Endodermal cell (in vitro differentiated cells): ENCODE measurements at regions not wholly inside any gene's neighbourhood (a gene's known extent, or its start where the extent isn't known, plus 50 kb on each side); places are given as distances from the start of the nearest gene placed in this dataset.
"Not testable (repeated sequence)": the region's sequence is repeated elsewhere in the genome, so short reads cannot be mapped to it uniquely, and the experiment has no call there.

Experiments used
- DNase-seq: peaks from one replicate; pipeline ENCODE4 v3.0.0-alpha.2; 2017
- H3K27ac ChIP-seq: 2 replicates; pipeline ENCODE4 v1.5.1; 2013; ENCODE audit warnings: mild to moderate bottlenecking, low read depth, low read length, moderate library complexity
- H3K27me3 ChIP-seq: 2 replicates; pipeline ENCODE4 v1.6.1; 2013; ENCODE audit warnings: mild to moderate bottlenecking, low read length, moderate library complexity; ENCODE audit not compliant: insufficient read depth, control insufficient read depth, poor library complexity, severe bottlenecking
- H3K36me3 ChIP-seq: 2 replicates; pipeline ENCODE4 v1.7.0; 2013; ENCODE audit warnings: mild to moderate bottlenecking, low read length, moderate library complexity; ENCODE audit not compliant: control insufficient read depth, insufficient read depth
- H3K4me1 ChIP-seq: one replicate; pipeline ENCODE4 v1.7.0; 2013; ENCODE audit warnings: low read length; ENCODE audit not compliant: control insufficient read depth, insufficient read depth
- H3K4me3 ChIP-seq: 2 replicates; pipeline ENCODE4 v1.5.1; 2013; ENCODE audit warnings: mild to moderate bottlenecking, low read length, moderate library complexity
- H3K9ac ChIP-seq: 2 replicates; pipeline ENCODE4 v1.6.1; 2013; ENCODE audit warnings: mild to moderate bottlenecking, low read length, moderate library complexity; ENCODE audit not compliant: poor library complexity, severe bottlenecking; ENCODE audit errors: extremely low read depth
- H3K9me3 ChIP-seq: 2 replicates; pipeline ENCODE4 v1.6.1; 2013; ENCODE audit warnings: mild to moderate bottlenecking, low read length, moderate library complexity; ENCODE audit not compliant: control insufficient read depth
- H3K27ac Mint-ChIP-seq: 2 replicates; pipeline ENCODE4 v1.8.0; 2020; ENCODE audit warnings: mixed read lengths
- H3K27me3 Mint-ChIP-seq: 2 replicates; pipeline ENCODE4 v1.8.0; 2021; ENCODE audit warnings: mild to moderate bottlenecking, mixed read lengths; ENCODE audit not compliant: insufficient read depth
- H3K36me3 Mint-ChIP-seq: 2 replicates; pipeline ENCODE4 v1.8.0; 2020; ENCODE audit warnings: low read depth, mixed read lengths
- H3K4me1 Mint-ChIP-seq: 2 replicates; pipeline ENCODE4 v1.8.0; 2020; ENCODE audit warnings: mixed read lengths
- H3K4me3 Mint-ChIP-seq: 2 replicates; pipeline ENCODE4 v1.8.0; 2020; ENCODE audit warnings: mild to moderate bottlenecking, moderate library complexity, mixed read lengths
- H3K9me3 Mint-ChIP-seq: 2 replicates; pipeline ENCODE4 v1.8.0; 2020; ENCODE audit warnings: mild to moderate bottlenecking, mixed read lengths
- WGBS, 2 experiments: methylation state at CpG; one replicate each; pipeline versions ENCODE4 v1.1.5 to v1.1.7; 2013; ENCODE audit warnings: missing lambda C conversion rate in 2 of 2, mixed read lengths in 1 of 2; ENCODE audit not compliant: insufficient coverage in 1 of 2, insufficient read length in 1 of 2; 5-methylcytosine and 5-hydroxymethylcytosine counted together
- TF ChIP-seq, protein P1 (sequence below): fragments of 200-600 bp; sonication (generic); conservative IDR thresholded peaks from 2 replicates; pipeline ENCODE4 v1.5.0; 2021; ENCODE audit warnings: antibody characterized with exemption, mild to moderate bottlenecking

DNA sequence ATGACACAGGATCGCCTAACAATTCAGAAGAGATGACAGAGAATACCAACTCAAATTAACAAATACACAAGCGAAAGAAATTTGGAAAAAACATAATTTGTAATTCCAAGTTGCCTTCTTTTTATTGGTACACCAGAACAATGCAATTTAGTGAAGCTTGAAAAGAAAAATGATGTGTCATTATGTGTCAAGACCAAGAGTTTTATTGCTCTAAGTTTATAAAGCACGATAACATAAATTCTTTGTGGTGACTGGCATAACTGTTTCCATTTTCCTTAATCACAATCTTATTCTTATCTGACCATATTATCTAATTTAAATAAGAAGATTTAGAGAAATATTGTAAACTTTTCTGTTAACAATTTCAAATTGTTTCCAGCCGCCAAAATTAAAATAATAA is 273.2 kb upstream of the TECRL start:
- H3K9me3 ChIP-seq, result peaks cover 12% of the 10 kb centered on the region
- H3K4me1 ChIP-seq, result no peaks in the 10 kb centered on the region
- H3K27ac ChIP-seq, result no peak overlapping the region
- TF ChIP-seq, protein P1, sequence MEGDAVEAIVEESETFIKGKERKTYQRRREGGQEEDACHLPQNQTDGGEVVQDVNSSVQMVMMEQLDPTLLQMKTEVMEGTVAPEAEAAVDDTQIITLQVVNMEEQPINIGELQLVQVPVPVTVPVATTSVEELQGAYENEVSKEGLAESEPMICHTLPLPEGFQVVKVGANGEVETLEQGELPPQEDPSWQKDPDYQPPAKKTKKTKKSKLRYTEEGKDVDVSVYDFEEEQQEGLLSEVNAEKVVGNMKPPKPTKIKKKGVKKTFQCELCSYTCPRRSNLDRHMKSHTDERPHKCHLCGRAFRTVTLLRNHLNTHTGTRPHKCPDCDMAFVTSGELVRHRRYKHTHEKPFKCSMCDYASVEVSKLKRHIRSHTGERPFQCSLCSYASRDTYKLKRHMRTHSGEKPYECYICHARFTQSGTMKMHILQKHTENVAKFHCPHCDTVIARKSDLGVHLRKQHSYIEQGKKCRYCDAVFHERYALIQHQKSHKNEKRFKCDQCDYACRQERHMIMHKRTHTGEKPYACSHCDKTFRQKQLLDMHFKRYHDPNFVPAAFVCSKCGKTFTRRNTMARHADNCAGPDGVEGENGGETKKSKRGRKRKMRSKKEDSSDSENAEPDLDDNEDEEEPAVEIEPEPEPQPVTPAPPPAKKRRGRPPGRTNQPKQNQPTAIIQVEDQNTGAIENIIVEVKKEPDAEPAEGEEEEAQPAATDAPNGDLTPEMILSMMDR, result no peak
- Mint-ChIP-seq H3K4me1 (no peaks in the 10 kb centered on the region), H3K36me3 (no peaks in the 10 kb centered on the region), H3K4me3 (no peak overlapping the region), H3K9me3 (peaks cover 15% of the 10 kb centered on the region), H3K27me3 (no peaks in the 10 kb centered on the region), H3K27ac (no peak overlapping the region)
- H3K4me3 ChIP-seq, result no peak overlapping the region
- 88% methylated on average over 4 of the region's 4 CpGs; no CpG with 5 or more reads in 1 of the 2 experiments for WGBS, 2 experiments
- no peaks in the 10 kb centered on the region for H3K27me3 ChIP-seq
- no peak overlapping the region for H3K9ac ChIP-seq
- DNase-seq, result no peak
- H3K36me3 ChIP-seq, result no peaks in the 10 kb centered on the region

DNA sequence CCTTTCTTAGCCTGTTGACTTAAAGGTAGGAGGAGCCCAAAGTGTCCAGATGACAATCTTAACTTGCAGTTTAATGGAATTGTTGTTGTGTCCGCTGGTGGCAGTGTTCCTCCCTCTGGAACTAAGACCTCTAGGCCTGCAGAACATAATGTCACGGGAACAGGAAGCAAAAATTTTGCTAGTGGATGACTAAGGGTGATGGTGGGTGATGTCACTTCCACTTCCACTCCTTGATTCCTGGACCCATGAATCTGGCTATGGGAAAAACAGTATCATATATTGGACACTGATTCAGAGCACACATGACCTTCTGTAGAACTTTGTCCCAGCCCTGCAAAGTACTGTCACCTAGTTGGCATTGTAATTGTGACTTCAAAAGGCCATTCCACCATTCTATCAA is 263.9 kb upstream of the TECRL start:
- not testable (repeated sequence) for H3K9ac ChIP-seq, H3K36me3 Mint-ChIP-seq, H3K27me3 ChIP-seq, H3K36me3 ChIP-seq, H3K4me1 Mint-ChIP-seq, H3K4me3 ChIP-seq, H3K4me3 Mint-ChIP-seq, H3K27ac Mint-ChIP-seq, H3K27ac ChIP-seq, H3K27me3 Mint-ChIP-seq, DNase-seq, H3K4me1 ChIP-seq
- 96% methylated on average over 2 of the region's 2 CpGs; no CpG with 5 or more reads in 1 of the 2 experiments for WGBS, 2 experiments
- H3K9me3 Mint-ChIP-seq, result peaks cover 30% of the 10 kb centered on the region
- H3K9me3 ChIP-seq, result peaks cover 19% of the 10 kb centered on the region

DNA sequence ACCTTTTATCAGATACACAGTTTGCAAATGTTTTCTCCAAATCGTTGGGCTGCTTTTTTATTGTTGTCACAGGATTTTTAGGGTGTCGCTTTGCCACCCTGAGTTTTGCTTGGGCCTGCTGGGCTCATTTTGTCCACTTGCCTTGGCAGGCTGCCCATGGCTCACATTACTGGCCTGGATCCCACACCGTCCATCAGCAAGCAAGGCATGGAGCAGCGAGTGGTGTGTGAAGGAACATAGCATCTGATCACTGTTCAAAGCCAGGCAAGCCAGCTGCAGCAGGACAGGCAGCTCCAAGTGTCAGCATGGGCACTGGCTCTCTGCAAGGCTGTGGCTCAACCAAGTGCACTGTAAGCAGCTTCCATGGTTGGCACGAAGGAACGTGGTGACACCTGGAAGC is 261.4 kb upstream of the TECRL start:
- WGBS, 2 experiments, result 88 to 91% methylated on average over 3 to 6 of the region's 6 CpGs
- H3K9me3 Mint-ChIP-seq, result peaks cover 8% of the 10 kb centered on the region

More for the DNA sequence above, 261.4 kb upstream of the TECRL start:
- Mint-ChIP-seq H3K27ac (no peak overlapping the region), H3K36me3 (no peaks in the 10 kb centered on the region), H3K4me3 (no peak overlapping the region), H3K27me3 (no peaks in the 10 kb centered on the region), H3K4me1 (no peaks in the 10 kb centered on the region)
- H3K9ac ChIP-seq, result no peak overlapping the region
- H3K27ac ChIP-seq, result no peak overlapping the region
- no peaks in the 10 kb centered on the region for H3K9me3 ChIP-seq
- H3K27me3 ChIP-seq, result no peaks in the 10 kb centered on the region
- no peaks in the 10 kb centered on the region for H3K36me3 ChIP-seq
- no peaks in the 10 kb centered on the region for H3K4me1 ChIP-seq
- no peak overlapping the region for H3K4me3 ChIP-seq
- TF ChIP-seq, protein P1, result no peak
- DNase-seq, result no peak
